ENCODE measurements at regions not wholly inside any gene's neighbourhood (a gene's known extent, or its start where the extent isn't known, plus 50 kb on each side); places are given as distances from the start of the nearest gene placed in this dataset.

GRCh38 chr1:177351361-177352108, 180.8 kb downstream of the BRINP2 start:
- Histone ChIP-seq H3K27ac (no peak overlapping the region), H3K27me3 (no peaks in the 10 kb centered on the region), H3K4me1 (peaks cover 8% of the 10 kb centered on the region), H3K4me3 (no peak overlapping the region), H3K9me3 (no peaks in the 10 kb centered on the region), H3K36me3 (replicated peaks in 1 of 2; ENCODE audit: insufficient read depth in 1 of 2, low read depth in 2 of 2) (no peaks in the 10 kb centered on the region)
- no peak for TF ChIP-seq POLR2A (IDR thresholded peaks at IDR 0.05)
- TF ChIP-seq, protein P1, sequence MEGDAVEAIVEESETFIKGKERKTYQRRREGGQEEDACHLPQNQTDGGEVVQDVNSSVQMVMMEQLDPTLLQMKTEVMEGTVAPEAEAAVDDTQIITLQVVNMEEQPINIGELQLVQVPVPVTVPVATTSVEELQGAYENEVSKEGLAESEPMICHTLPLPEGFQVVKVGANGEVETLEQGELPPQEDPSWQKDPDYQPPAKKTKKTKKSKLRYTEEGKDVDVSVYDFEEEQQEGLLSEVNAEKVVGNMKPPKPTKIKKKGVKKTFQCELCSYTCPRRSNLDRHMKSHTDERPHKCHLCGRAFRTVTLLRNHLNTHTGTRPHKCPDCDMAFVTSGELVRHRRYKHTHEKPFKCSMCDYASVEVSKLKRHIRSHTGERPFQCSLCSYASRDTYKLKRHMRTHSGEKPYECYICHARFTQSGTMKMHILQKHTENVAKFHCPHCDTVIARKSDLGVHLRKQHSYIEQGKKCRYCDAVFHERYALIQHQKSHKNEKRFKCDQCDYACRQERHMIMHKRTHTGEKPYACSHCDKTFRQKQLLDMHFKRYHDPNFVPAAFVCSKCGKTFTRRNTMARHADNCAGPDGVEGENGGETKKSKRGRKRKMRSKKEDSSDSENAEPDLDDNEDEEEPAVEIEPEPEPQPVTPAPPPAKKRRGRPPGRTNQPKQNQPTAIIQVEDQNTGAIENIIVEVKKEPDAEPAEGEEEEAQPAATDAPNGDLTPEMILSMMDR (IDR thresholded peaks at IDR 0.05) = no peak
- peak in 2 of 4 donors; percentile 13 to 17 for DNase-seq
- 48 to 53% methylated on average over 6 of the region's 6 CpGs for WGBS, 2 donors
- peak; percentile 35 for ATAC-seq
- intact Hi-C loops (cut with DNase I) = no loop called here

DNA sequence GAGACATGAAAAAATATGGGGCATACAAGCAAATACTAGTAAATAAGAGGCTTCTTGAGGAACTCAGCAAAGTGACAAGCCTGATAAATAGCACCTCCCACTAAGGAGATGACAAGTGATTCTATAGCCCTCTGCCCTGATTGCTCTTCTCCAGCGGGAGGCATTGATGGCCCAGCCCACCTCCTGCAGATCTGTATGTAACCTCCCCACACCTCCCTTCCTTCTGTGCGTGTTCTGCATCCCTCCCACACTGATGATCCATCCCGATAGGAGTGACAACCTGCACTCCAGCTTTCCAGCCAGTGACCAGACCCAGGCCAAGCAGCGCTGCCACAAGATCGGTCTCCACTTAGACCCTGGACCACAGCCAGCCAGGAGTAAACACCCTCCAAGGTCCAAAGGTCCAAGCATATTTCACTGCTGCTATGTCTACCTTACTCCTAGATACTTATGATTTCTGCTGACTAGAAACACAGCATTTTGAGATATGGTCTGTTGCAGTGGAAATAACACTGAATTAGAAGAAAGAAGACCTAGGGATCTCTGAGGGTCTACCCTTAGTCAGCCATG, 176.1 kb downstream of the BRINP2 start:
- intact Hi-C loops (cut with DNase I) = no loop called here
- WGBS, 2 donors = 29 to 34% methylated on average over 5 of the region's 5 CpGs
- Histone ChIP-seq H3K27me3 (no peaks in the 10 kb centered on the region), H3K4me3 (no peak overlapping the region), H3K27ac (no peak overlapping the region), H3K9me3 (no peaks in the 10 kb centered on the region), H3K4me1 (peaks cover 8% of the 10 kb centered on the region), H3K36me3 (replicated peaks in 1 of 2; ENCODE audit: insufficient read depth in 1 of 2, low read depth in 2 of 2) (no peaks in the 10 kb centered on the region)
- DNase-seq (peak; percentile 67 to 87 (median 76)), ATAC-seq (peak; percentile 77)
- TF ChIP-seq POLR2A (IDR thresholded peaks at IDR 0.05) = no peak
- TF ChIP-seq, protein P1 (IDR thresholded peaks at IDR 0.05) = no peak

DNA sequence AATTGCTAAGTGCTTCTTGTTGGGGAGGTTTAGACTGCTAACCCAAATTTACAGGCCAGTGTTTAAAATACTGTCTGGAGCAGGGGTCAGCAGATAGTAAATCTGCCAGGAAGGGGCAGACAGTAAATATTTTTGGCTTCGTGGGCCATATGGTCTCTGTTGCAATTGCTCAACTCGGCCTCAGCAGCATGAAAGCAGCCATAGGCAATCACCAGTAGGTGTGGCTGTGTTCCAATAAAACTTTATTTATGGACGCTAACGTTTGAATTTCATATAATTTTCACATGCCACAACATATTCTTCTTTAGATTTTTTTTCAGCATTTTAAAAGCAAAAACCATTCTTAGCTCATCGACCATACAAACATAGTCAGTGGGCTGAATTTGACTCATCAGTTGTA, 172.7 kb downstream of the BRINP2 start:
- peaks cover 8% of the 10 kb centered on the region for H3K4me1 ChIP-seq
- DNase-seq (no peak), ATAC-seq (no peak)
- WGBS, 2 donors = 78 to 80% methylated on average over 5 of the region's 5 CpGs
- no peak for TF ChIP-seq POLR2A (IDR thresholded peaks at IDR 0.05)
- TF ChIP-seq, protein P1 (IDR thresholded peaks at IDR 0.05) = no peak
- no peaks in the 10 kb centered on the region for H3K36me3 ChIP-seq (replicated peaks in 1 of 2; ENCODE audit: insufficient read depth in 1 of 2, low read depth in 2 of 2)
- intact Hi-C loops (cut with DNase I) = no loop called here
- H3K27me3 ChIP-seq = no peaks in the 10 kb centered on the region
- no peaks in the 10 kb centered on the region for H3K9me3 ChIP-seq
- H3K27ac ChIP-seq = no peak overlapping the region
- no peak overlapping the region for H3K4me3 ChIP-seq

DNA sequence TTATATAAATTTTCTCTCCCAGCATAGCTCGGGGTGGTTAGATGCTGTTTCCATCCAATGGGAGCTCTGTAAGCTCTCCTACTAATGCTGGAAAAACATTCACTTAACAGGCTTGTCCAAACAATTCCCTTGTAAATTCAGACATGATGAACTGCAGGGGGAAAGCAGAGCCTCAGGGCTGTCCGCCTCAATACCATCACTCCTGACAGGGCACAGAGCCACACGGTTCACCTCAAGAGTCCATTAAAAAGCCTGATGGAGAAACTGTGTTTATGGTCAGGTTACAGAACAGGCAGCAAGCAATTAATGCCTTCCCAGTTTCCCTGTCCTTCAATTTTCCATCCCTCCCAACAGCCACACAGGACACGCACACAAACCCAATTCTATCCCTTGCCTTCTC, 171.0 kb downstream of the BRINP2 start:
- H3K27ac ChIP-seq = no peak overlapping the region
- WGBS, 2 donors = 67 to 73% methylated on average over 4 of the region's 4 CpGs

More for the DNA sequence above, 171.0 kb downstream of the BRINP2 start:
- no peaks in the 10 kb centered on the region for H3K9me3 ChIP-seq
- peaks cover 1% of the 10 kb centered on the region for H3K4me1 ChIP-seq
- H3K4me3 ChIP-seq = no peak overlapping the region
- DNase-seq (no peak), ATAC-seq (no peak)
- no peaks in the 10 kb centered on the region for H3K36me3 ChIP-seq (replicated peaks in 1 of 2; ENCODE audit: insufficient read depth in 1 of 2, low read depth in 2 of 2)
- intact Hi-C loops (cut with DNase I) = no loop called here
- TF ChIP-seq, protein P1 (IDR thresholded peaks at IDR 0.05) = no peak
- TF ChIP-seq POLR2A (IDR thresholded peaks at IDR 0.05) = no peak
- no peaks in the 10 kb centered on the region for H3K27me3 ChIP-seq
